Liver (tissue), 8 donors: ENCODE measurements at regions not wholly inside any gene's neighbourhood (a gene's known extent, or its start where the extent isn't known, plus 50 kb on each side); places are given as distances from the start of the nearest gene placed in this dataset.

Experiments used
- DNase-seq: peaks from one replicate; pipeline ENCODE4 v3.0.0-alpha.2; 2017; ENCODE audit warnings: low spot score
- H3K27ac ChIP-seq, 2 donors: one replicate each; pipeline ENCODE4 v1.7.0; 2013; ENCODE audit warnings: inconsistent platforms in 2 of 2, low read length in 2 of 2, control low read depth in 1 of 2, low read depth in 1 of 2, mild to moderate bottlenecking in 1 of 2
- H3K27me3 ChIP-seq, 4 donors: one replicate each; pipeline versions ENCODE4 v1.6.1 to v1.7.0; 2013; ENCODE audit warnings: low read length in 3 of 4, inconsistent platforms in 1 of 4, mild to moderate bottlenecking in 1 of 4, moderate library complexity in 1 of 4; ENCODE audit not compliant: control insufficient read depth in 4 of 4, insufficient read depth in 4 of 4
- H3K36me3 ChIP-seq, 4 donors: one replicate each; pipeline versions ENCODE4 v1.6.1 to v1.7.0; 2013; ENCODE audit warnings: low read length in 3 of 4, mild to moderate bottlenecking in 3 of 4, low read depth in 1 of 4, moderate library complexity in 1 of 4; ENCODE audit not compliant: control insufficient read depth in 4 of 4, insufficient read depth in 3 of 4
- H3K4me1 ChIP-seq, 4 donors: one replicate each; pipeline versions ENCODE4 v1.6.1 to v1.7.0; 2013; ENCODE audit warnings: low read length in 3 of 4, mild to moderate bottlenecking in 3 of 4, moderate library complexity in 1 of 4; ENCODE audit not compliant: control insufficient read depth in 4 of 4, insufficient read depth in 4 of 4
- H3K4me3 ChIP-seq, 3 donors: one replicate each; pipeline versions ENCODE4 v1.6.1 to v1.7.0; 2013; ENCODE audit warnings: low read length in 3 of 3, control low read depth in 1 of 3, low read depth in 1 of 3, mild to moderate bottlenecking in 1 of 3
- H3K9ac ChIP-seq, 2 donors: one replicate each; pipeline ENCODE4 v1.7.0; 2013; ENCODE audit warnings: low read length in 2 of 2, mild to moderate bottlenecking in 2 of 2, moderate library complexity in 2 of 2, control low read depth in 1 of 2, low read depth in 1 of 2
- H3K9me3 ChIP-seq, 4 donors: one replicate each; pipeline versions ENCODE4 v1.6.1 to v1.7.0; 2013; ENCODE audit warnings: low read length in 3 of 4; ENCODE audit not compliant: control insufficient read depth in 4 of 4
- ATF3 ChIP-seq: IDR thresholded peaks from 2 replicates; pipeline ENCODE4 v1.6.1; 2016; ENCODE audit warnings: antibody characterized with exemption
- CTCF ChIP-seq: fragments of 150-350 bp; IDR thresholded peaks from 2 replicates; pipeline ENCODE4 v1.5.1; 2017; ENCODE audit warnings: improper control_type of control experiment, low read depth, low read length; ENCODE audit not compliant: missing input control
- EGR1 ChIP-seq, 2 donors: IDR thresholded peaks; 2 replicates each; pipeline ENCODE4 v1.6.1; 2016 to 2018; ENCODE audit warnings: antibody characterized with exemption in 2 of 2, low read depth in 2 of 2
- FOXA2 ChIP-seq: IDR thresholded peaks from 2 replicates; pipeline ENCODE4 v1.6.1; 2016; ENCODE audit warnings: antibody characterized with exemption
- GABPA ChIP-seq, 2 donors: IDR thresholded peaks in 1 of 2; conservative IDR thresholded peaks in 1 of 2; 2 replicates each; pipeline ENCODE4 v1.6.1; 2016; ENCODE audit warnings: antibody characterized with exemption in 2 of 2, mild to moderate bottlenecking in 1 of 2, moderate library complexity in 1 of 2
- HNF4A ChIP-seq, 2 donors: conservative IDR thresholded peaks; 2 replicates each; pipeline ENCODE4 v1.6.1; 2016; ENCODE audit warnings: antibody characterized with exemption in 2 of 2, mild to moderate bottlenecking in 2 of 2
- HNF4G ChIP-seq: IDR thresholded peaks from 2 replicates; pipeline ENCODE4 v1.6.1; 2016; ENCODE audit warnings: antibody characterized with exemption
- JUND ChIP-seq, 2 donors: IDR thresholded peaks; 2 replicates each; pipeline ENCODE4 v1.6.1; 2016; ENCODE audit warnings: antibody characterized with exemption in 2 of 2
- MAX ChIP-seq: IDR thresholded peaks from 2 replicates; pipeline ENCODE4 v1.6.1; 2016; ENCODE audit warnings: antibody characterized with exemption
- NR2F2 ChIP-seq: IDR thresholded peaks from 2 replicates; pipeline ENCODE4 v1.6.1; 2016; ENCODE audit warnings: antibody characterized with exemption
- RAD21 ChIP-seq, 2 donors: IDR thresholded peaks; 2 replicates each; pipeline ENCODE4 v1.6.1; 2016; ENCODE audit warnings: antibody characterized with exemption in 2 of 2, mild to moderate bottlenecking in 2 of 2
- RXRA ChIP-seq, 2 donors: IDR thresholded peaks; 2 replicates each; pipeline ENCODE4 v1.6.1; 2017 to 2018; ENCODE audit warnings: antibody characterized with exemption in 2 of 2, mild to moderate bottlenecking in 1 of 2
- SP1 ChIP-seq: IDR thresholded peaks from 2 replicates; pipeline ENCODE4 v1.6.1; 2018; ENCODE audit warnings: antibody characterized with exemption, mild to moderate bottlenecking
- TAF1 ChIP-seq: conservative IDR thresholded peaks from 2 replicates; pipeline ENCODE4 v1.6.1; 2016; ENCODE audit warnings: antibody characterized with exemption, mild to moderate bottlenecking
- YY1 ChIP-seq: IDR thresholded peaks from 2 replicates; pipeline ENCODE4 v1.6.1; 2016; ENCODE audit warnings: antibody characterized with exemption, mild to moderate bottlenecking
- WGBS: extraction: QIAGEN DNeasy Blood & Tissue Kit; methylation state at CpG from one replicate; pipeline ENCODE4 v1.1.7; 2013; 5-methylcytosine and 5-hydroxymethylcytosine counted together
- TF ChIP-seq, protein P1 (sequence below): IDR thresholded peaks from 2 replicates; pipeline ENCODE4 v1.6.1; 2016; ENCODE audit warnings: antibody characterized with exemption
- TF ChIP-seq, protein P2 (sequence below): IDR thresholded peaks from 2 replicates; pipeline ENCODE4 v1.6.1; 2016; ENCODE audit warnings: antibody characterized with exemption, mild to moderate bottlenecking
- donor health status: healthy.
- donor health status: healthy.
- donor health status: healthy.
- donor health status: healthy.
- donor health status: healthy.

- peaks cover 0 to 12% (median 5%) of the 10 kb centered on the region in 4 donors for H3K9me3 ChIP-seq
- WGBS, result 54% methylated on average over 2 of the region's 2 CpGs
- H3K4me1 ChIP-seq, result no peaks in the 10 kb centered on the region
- H3K27me3 ChIP-seq, result no peaks in the 10 kb centered on the region
- no peak overlapping the region for H3K27ac ChIP-seq
- TF ChIP-seq YY1 (no peak), SP1 (no peak), RXRA (IDR thresholded peaks at IDR 0.05) (peak; percentile 47 to 62), GABPA (IDR thresholded peaks at IDR 0.05 in 1 of 2, conservative IDR thresholded peaks at IDR 0.05 in 1 of 2) (no peak), FOXA2 (no peak), ATF3 (no peak), TAF1 (no peak), MAX (no peak), CTCF (no peak), NR2F2 (peak; percentile 82), JUND (IDR thresholded peaks at IDR 0.05) (no peak), HNF4A (conservative IDR thresholded peaks at IDR 0.05) (no peak), EGR1 (IDR thresholded peaks at IDR 0.05; ENCODE audit: low read depth in 2 of 2) (no peak), HNF4G (no peak)
- no peak overlapping the region for H3K4me3 ChIP-seq
- no peak for DNase-seq
- no peak overlapping the region for H3K9ac ChIP-seq
- no peaks in the 10 kb centered on the region for H3K36me3 ChIP-seq
These were observed 99.2 kb downstream of the PSAT1 start for GRCh38 chr9:78396087-78396486.

DNA sequence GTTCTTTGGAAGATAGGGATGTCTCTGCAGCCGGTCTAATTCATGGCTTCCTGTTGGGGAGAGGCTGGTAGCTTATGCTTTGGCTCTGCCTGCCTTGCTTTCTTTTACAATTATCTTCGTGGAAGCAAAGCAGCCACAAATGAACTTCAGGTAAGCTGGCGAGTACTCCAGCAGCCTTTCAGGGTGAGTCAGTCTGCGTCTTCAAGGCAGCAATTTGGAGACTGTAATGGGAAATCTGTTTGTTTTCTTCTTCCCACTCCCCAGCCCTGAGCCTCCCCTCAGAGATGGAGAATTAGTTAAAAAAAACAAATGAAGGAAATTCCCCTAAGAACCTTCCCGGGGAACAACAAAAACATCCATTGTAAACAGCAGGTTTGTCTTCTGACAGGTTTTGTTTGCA is 100.1 kb downstream of the PSAT1 start:
- Histone ChIP-seq H3K4me3 (no peak overlapping the region), H3K4me1 (no peaks in the 10 kb centered on the region), H3K36me3 (no peaks in the 10 kb centered on the region), H3K27me3 (no peaks in the 10 kb centered on the region), H3K9me3 (peaks cover 0 to 12% (median 5%) of the 10 kb centered on the region in 4 donors), H3K27ac (no peak overlapping the region), H3K9ac (no peak overlapping the region)
- DNase-seq, result no peak
- TF ChIP-seq MAX (no peak), EGR1 (IDR thresholded peaks at IDR 0.05; ENCODE audit: low read depth in 2 of 2) (no peak), ATF3 (no peak), RXRA (IDR thresholded peaks at IDR 0.05) (no peak), JUND (IDR thresholded peaks at IDR 0.05) (no peak), NR2F2 (no peak), TAF1 (no peak), CTCF (no peak), HNF4G (no peak), HNF4A (conservative IDR thresholded peaks at IDR 0.05) (no peak), YY1 (no peak), RAD21 (IDR thresholded peaks at IDR 0.05) (no peak), SP1 (no peak), FOXA2 (no peak)
- TF ChIP-seq, protein P1, sequence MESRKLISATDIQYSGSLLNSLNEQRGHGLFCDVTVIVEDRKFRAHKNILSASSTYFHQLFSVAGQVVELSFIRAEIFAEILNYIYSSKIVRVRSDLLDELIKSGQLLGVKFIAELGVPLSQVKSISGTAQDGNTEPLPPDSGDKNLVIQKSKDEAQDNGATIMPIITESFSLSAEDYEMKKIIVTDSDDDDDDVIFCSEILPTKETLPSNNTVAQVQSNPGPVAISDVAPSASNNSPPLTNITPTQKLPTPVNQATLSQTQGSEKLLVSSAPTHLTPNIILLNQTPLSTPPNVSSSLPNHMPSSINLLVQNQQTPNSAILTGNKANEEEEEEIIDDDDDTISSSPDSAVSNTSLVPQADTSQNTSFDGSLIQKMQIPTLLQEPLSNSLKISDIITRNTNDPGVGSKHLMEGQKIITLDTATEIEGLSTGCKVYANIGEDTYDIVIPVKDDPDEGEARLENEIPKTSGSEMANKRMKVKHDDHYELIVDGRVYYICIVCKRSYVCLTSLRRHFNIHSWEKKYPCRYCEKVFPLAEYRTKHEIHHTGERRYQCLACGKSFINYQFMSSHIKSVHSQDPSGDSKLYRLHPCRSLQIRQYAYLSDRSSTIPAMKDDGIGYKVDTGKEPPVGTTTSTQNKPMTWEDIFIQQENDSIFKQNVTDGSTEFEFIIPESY, result no peak
- TF ChIP-seq, protein P2, sequence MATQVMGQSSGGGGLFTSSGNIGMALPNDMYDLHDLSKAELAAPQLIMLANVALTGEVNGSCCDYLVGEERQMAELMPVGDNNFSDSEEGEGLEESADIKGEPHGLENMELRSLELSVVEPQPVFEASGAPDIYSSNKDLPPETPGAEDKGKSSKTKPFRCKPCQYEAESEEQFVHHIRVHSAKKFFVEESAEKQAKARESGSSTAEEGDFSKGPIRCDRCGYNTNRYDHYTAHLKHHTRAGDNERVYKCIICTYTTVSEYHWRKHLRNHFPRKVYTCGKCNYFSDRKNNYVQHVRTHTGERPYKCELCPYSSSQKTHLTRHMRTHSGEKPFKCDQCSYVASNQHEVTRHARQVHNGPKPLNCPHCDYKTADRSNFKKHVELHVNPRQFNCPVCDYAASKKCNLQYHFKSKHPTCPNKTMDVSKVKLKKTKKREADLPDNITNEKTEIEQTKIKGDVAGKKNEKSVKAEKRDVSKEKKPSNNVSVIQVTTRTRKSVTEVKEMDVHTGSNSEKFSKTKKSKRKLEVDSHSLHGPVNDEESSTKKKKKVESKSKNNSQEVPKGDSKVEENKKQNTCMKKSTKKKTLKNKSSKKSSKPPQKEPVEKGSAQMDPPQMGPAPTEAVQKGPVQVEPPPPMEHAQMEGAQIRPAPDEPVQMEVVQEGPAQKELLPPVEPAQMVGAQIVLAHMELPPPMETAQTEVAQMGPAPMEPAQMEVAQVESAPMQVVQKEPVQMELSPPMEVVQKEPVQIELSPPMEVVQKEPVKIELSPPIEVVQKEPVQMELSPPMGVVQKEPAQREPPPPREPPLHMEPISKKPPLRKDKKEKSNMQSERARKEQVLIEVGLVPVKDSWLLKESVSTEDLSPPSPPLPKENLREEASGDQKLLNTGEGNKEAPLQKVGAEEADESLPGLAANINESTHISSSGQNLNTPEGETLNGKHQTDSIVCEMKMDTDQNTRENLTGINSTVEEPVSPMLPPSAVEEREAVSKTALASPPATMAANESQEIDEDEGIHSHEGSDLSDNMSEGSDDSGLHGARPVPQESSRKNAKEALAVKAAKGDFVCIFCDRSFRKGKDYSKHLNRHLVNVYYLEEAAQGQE, result no peak
- 74% methylated on average over 5 of the region's 5 CpGs for WGBS
